ENCODE measurements at regions not wholly inside any gene's neighbourhood (a gene's known extent, or its start where the extent isn't known, plus 50 kb on each side); places are given as distances from the start of the nearest gene placed in this dataset.

DNA sequence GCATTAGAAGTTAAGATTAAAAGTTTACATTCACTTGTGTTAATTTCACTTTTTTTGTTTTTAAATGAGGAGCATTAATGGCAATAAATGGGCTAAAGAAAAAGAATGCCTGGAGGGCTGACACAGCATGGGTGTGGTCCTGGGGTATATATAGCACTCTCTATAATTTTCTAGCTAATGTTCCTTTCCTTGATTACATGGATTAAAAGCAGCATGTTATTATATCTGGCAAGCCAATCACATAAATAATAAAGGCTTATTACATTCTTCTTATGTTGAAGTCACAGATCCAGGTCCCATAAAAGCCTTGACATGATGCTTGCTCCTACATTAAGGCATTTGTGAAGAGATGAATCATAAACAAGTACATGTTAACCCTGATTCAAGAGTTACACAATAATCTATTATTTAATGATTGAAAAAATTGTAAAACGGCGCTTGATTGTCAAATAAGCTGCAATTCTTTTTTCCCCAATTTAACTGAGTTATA, 91.4 kb downstream of the LYPLAL1 start:
- TF ChIP-seq, protein P1, sequence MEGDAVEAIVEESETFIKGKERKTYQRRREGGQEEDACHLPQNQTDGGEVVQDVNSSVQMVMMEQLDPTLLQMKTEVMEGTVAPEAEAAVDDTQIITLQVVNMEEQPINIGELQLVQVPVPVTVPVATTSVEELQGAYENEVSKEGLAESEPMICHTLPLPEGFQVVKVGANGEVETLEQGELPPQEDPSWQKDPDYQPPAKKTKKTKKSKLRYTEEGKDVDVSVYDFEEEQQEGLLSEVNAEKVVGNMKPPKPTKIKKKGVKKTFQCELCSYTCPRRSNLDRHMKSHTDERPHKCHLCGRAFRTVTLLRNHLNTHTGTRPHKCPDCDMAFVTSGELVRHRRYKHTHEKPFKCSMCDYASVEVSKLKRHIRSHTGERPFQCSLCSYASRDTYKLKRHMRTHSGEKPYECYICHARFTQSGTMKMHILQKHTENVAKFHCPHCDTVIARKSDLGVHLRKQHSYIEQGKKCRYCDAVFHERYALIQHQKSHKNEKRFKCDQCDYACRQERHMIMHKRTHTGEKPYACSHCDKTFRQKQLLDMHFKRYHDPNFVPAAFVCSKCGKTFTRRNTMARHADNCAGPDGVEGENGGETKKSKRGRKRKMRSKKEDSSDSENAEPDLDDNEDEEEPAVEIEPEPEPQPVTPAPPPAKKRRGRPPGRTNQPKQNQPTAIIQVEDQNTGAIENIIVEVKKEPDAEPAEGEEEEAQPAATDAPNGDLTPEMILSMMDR (IDR thresholded peaks at IDR 0.05), result no peak
- TF ChIP-seq POLR2A (IDR thresholded peaks at IDR 0.05) (no peak), EP300 (IDR thresholded peaks at IDR 0.05) (no peak)
- intact Hi-C loops (cut with DNase I), result no loop called here
- H3K4me1 ChIP-seq (ENCODE audit: insufficient read depth), result no peaks in the 10 kb centered on the region
- no peaks in the 10 kb centered on the region for H3K36me3 ChIP-seq
- H3K27me3 ChIP-seq, result no peaks in the 10 kb centered on the region
- WGBS, 3 donors, result 87 to 96% (median 92%) methylated on average over 2 of the region's 2 CpGs
- H3K9me3 ChIP-seq, result no peaks in the 10 kb centered on the region
- no peak overlapping the region for H3K27ac ChIP-seq
- H3K4me3 ChIP-seq, result no peak overlapping the region
- no peak for DNase-seq

DNA sequence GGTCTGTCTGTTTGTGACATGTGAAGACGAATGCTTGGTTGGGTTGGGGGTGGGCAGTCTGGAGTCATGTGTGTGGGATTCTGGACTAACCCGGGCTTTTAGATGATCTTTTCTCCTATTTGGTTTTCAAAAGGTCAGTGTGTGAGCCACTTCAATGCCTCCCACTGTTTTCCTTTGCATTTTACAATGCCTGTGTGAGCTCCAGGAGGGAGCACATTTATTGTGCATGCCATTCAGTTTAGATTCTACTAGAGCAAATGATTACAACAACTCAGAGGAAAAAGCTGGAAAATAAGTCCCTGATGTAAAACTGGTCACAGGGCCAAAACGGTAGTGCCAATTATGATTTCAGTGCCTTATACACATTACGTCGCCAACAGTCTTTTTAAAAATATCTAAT, 90.9 kb downstream of the LYPLAL1 start:
- H3K27ac ChIP-seq, result no peak overlapping the region
- intact Hi-C loops (cut with DNase I), result no loop called here
- no peaks in the 10 kb centered on the region for H3K9me3 ChIP-seq
- H3K27me3 ChIP-seq, result no peaks in the 10 kb centered on the region
- TF ChIP-seq POLR2A (IDR thresholded peaks at IDR 0.05) (no peak), EP300 (IDR thresholded peaks at IDR 0.05) (no peak)
- TF ChIP-seq, protein P1 (IDR thresholded peaks at IDR 0.05), result no peak
- no peak overlapping the region for H3K4me3 ChIP-seq
- DNase-seq, result no peak
- H3K4me1 ChIP-seq (ENCODE audit: insufficient read depth), result no peaks in the 10 kb centered on the region
- 61 to 72% (median 70%) methylated on average over 5 of the region's 5 CpGs for WGBS, 3 donors
- H3K36me3 ChIP-seq, result no peaks in the 10 kb centered on the region
